ENCODE measurements at regions not wholly inside any gene's neighbourhood (a gene's known extent, or its start where the extent isn't known, plus 50 kb on each side); places are given as distances from the start of the nearest gene placed in this dataset.
"Not testable (repeated sequence)": the region's sequence is repeated elsewhere in the genome, so short reads cannot be mapped to it uniquely, and the experiment has no call there.

DNA sequence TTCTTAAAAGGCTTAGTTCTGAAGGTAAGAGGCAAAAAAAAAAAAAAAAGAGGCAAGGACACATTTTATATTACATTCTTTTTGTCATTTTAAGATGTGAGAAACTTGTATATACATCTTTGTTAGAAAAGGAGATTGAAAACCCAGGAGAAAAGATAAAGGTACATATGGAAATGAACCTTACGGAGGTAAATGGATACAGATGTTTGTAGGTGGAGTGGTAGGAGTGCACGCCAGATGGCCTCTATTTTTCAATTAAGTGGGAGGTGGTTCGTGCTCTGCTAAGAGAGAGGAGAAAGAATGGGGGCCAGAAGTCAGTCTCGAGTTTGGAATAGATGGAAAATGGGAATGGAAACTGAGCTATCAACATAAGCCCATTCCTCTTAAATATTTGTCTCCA lies 622.5 kb upstream of the GHITM start:
- no peak for DNase-seq (ENCODE audit: low spot score)

DNA sequence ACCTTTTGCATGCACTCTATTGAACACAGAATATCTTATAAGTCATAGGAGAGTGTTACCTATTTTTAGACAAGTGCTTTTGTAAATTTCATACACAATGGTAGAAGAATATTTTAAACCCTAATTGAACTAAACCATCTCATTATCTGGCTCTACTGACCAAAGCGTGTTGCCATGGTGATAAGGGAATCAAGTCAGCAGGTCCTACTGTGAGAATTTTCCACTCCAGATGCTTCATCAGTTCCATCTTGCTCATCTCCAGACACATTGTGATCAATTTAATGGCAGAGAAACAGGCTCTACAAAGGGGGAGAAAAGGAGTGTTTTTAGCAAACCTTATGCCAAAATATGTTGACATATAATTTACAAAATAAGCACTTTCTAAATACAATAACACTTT lies 621.9 kb upstream of the GHITM start:
- no peak for DNase-seq (ENCODE audit: low spot score)

DNA sequence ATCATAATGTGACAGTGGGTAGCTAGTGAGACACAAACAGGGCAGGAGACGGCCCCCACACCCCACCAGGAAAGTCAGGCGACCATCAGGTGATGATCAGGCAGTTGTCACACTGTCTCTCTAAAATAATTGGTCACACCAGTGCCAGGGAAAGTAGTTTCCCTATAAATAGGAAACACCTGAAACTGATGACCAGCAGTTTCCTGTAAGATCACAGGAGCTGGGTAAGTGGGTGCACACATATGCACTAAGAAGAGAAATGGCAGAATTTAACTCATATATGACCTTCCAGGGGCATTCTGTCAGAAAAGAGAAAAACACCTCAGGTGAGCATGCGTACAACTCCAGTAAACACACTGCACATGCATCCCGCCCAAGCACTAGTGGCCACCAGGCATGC lies 620.5 kb upstream of the GHITM start:
- no peak for DNase-seq (ENCODE audit: low spot score)

DNA sequence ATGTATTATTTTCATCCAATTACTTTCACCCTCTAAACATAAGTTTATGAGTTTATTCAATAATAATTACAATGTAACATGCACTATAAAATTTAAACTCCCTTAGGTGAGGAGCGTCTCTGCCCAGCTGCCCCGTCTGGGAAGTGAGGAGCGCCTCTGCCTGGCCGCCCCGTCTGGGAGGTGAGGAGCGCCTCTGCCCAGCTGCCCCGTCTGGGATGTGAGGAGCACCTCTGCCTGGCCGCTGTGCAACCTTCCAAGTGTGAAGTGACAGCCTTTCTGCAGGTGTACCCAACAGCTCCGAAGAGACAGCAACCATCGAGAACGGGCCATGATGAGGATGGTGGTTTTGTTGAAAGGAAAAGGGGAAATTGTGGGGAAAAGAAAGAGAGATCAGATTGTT lies 618.9 kb upstream of the GHITM start:
- not testable (repeated sequence) for DNase-seq (ENCODE audit: low spot score)

DNA sequence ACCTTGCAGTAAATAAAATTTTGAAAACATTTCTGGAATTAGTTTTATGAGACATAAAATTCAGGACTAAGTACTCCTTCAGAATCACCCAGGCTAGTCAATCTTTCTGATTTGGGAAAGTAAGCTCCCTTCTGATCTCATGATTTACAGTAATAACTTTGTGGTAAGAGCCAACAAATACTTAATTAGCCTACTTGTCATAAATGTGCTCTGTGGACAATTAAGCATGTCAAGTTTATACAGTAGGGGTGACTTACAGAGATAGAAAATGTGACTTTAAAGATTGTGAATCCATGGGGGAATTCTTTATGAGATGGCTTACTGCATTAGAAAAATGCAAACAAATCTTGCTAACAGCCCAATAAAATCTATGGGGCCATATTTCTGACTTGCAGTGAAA lies 616.9 kb upstream of the GHITM start:
- DNase-seq (ENCODE audit: low spot score): no peak

DNA sequence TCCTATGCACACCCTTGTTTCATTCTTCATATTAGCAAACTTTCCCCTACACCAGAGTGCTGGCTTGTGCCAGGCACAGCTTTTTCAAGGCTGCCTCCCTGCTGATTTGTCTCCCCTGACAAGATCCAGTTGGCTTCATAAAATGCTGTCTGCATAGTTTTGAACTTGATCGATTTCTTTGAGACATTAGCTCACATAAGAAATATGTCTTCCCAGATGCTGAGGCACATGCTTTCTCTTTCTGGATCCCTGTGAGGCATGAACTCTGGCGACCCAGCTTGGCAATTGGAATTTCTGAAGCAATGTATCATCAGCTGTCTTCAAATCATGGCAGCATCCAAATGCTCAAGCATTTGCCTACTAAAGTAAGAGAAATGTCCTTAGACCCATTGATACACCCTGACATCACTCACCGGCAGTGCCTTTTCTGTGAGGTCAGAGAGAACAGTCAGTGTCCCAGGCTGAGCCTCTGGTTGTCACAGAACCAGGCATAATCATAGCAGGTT lies 616.4 kb upstream of the GHITM start:
- peak; percentile 6 for DNase-seq (ENCODE audit: low spot score)

DNA sequence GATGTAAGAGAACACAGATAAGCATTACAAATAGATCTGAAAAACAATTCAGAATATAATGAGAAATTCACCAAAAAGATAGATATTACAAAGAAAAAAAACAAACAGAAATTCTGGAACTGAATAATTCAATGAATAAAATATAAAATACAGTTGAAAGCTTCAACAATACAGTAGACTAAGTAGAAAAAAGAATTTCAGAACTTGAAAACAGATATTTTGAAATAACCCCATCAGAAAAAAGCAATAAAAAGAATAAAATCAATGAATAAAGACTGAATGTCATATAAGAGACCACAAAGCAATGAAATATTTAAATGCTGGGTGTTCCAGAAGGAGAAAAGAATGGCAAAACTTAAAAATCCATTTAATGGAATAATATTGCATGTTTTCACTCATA lies 611.4 kb upstream of the GHITM start:
- DNase-seq (ENCODE audit: low spot score): no peak

DNA sequence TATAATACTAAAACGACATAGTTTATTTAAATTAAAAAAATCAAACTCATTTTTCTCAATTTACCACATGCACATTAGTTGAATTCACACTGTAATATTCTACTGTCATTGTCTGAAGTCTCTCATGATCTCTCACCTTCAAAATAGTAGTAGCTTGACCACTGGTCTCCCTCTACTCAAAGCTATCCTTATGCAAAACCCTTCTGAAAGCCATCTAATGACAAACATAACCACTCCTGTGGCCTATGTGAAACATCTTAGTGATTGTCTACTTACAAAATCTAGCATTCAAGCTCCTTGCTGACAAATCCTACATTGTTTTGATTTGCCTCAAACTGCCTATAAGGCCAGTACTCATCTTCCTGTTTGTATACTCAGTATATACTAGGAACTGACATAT lies 606.0 kb upstream of the GHITM start:
- no peak for DNase-seq (ENCODE audit: low spot score)

DNA sequence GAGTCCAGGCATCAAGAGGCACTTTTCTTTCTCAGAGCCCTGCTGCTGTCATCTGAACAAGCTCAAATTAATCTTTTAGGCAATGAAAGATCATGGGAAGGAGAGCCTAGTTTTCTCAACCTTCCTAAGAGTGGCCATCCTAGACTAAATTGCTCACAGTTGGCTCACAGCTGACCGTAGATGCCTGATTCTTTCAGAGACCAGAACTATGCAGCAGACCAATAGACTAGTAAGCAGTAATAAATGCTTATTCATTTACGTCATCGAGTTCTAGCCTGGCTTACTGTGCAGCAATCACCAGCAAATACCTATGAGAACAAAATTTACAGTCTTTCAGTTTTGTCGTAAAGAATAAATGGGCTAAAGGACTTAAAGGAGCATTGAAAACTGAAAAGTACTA lies 602.9 kb upstream of the GHITM start:
- DNase-seq (ENCODE audit: low spot score): no peak

DNA sequence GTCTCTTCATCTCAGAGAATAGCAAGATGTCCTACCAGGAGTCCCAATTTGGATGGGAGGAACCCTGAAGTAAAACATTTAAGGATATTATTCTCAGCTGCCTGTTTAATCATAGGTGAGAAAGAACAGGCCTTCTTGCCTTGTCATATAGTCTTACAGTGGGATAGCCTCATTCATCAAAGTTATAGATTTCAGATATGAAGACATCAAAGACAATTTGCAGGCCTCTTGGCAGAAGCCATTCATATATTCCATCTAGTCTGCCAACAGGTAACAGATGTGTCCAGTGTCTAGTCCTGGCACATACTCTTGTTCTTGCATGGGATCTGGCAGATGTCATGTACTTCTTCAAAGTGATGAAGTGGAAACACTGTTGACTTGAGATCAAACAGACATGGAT lies 601.3 kb upstream of the GHITM start:
- DNase-seq (ENCODE audit: low spot score): no peak

DNA sequence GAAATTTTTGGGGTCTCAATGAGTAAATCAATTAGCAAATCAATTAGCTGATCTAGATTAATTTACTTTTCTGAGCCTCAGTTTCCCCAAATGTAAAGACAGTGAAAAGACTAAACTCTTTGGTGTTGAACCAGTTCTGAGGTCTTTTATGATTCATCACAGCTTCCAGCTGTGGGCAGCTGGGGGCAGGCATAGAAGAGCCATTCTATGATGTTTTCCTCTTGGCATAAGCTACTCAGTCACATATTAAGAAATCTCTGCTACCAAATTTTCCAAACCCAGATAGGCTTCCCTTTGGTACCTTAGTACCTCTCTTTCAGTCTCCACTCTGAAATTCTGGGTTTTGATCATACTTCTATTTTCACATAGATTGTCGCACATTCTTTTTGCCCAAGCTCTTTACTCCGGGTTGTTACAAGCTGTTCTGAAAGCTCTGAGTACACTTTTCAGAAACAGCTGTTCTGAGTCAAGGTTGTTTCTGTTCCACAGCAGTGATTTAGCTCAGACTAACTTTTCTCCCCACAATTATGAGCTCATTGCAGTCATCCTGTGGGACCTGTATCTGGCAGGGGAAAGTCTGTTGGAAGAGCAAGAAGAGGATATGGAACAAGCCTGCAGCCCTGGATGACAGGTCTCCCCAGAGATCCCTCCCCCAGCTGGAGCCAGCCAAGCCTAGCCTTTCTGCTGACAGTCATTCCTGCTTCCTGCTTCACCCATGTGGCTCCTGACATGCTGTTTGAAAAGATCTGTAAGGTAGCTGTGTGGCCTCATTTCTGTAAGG lies 599.6 kb upstream of the GHITM start:
- DNase-seq (ENCODE audit: low spot score): no peak

DNA sequence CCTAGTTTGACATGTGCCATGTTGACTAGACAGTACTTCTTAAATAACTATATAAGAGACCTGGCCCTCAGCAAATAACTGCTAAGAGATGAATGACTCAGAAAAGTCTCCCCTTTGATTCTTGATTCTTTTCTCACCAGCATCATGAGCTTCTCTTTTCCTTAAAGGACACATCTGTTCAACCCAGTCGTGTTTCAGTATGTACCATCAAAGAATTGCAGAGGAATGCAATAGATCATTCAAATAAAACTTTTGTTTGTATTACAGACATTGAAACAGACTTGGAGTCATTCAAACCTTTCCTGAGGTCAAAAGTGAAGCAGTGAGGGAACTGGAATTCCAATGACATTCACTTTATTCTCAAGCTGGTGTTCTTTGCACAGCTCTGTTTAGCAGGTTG lies 598.3 kb upstream of the GHITM start:
- no peak for DNase-seq (ENCODE audit: low spot score)

DNA sequence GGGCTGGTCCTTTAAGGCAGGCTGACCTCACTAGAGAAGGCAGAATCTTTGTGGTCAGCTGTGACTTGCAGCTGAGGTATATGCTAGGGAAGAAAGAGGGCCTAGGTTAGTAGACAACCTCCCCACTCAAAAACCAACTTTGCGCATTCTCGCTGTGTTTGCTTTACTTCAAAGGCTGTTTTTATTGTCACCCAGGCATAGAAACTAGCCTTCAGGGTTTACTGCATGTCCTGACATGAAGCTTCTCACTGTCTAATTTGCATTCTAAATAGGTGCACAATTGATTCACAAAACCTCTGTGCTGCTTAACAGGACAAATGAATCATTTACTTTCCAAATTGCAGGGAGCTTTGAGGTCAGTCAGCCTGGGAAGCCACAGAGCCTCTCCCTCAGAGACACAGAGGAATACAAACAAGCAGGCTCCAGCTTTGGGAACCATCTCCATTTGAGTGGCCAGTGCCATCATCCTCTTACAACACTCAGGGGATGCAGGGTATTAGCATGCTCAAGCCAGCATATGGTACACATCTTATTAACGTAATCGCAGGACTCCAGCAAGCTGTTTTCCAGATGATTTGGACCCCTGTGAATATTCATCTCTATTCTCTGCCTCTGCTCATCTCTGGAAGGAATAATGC lies 596.4 kb upstream of the GHITM start:
- no peak for DNase-seq (ENCODE audit: low spot score)

DNA sequence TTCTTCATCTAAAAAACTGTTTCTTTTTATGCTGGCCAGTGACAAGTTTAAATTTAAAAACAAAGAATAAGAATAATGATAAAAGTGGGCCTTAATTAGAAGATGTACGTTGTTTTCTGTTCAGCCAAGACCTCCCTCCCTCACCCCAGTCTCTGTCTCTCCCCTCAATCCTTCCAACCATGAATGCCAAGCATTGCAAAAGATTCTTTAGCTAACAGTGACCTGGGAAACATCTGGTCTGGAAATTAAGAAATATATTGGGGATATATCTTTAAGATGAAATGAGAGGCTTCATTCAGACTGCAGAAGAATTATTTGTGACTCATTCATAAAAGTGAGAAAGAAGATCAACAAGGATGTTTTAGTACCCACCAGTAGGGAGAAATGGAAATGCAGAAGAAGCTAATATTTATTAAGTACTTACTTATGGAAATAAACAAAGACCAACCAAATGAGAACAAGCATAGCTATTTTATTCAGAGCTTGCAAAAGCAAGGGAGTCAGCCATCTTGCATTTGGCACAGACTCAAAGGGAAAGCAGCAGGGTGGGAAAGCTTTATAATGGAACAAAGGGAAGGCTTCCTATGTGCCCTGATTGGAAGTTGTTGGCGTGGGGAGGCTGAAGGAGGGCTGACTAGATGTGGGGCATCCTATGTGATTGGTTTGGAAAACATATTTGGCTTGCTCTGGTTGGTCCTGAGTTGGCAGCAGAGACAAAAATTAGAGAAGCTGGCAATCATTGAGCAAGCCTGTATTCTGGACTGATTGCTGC lies 595.4 kb upstream of the GHITM start:
- DNase-seq (ENCODE audit: low spot score): no peak

DNA sequence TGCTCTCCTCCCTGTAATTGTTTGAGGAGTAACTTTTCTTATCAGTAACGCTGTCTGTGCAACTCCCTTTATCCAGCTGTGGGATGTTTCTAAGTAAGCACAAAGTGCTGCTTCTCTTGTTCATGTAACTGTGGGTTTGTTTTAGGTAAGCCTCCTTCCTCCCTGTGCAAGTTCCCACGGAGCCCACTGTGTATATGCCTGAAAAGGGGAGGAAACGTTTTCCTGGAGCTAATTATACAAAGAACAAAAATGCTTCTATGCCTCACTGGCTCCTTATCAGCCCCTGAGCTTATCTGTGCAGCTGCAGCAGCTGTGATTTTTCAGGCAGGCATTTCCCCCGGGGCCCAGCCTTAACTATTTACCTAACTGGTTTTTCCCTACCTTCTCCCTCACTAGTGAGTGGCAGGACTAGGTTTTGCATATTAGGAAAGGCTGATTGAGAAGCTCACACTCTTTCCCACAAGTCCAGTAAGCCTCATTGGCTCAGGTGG lies 593.4 kb upstream of the GHITM start:
- DNase-seq (ENCODE audit: low spot score): no peak

DNA sequence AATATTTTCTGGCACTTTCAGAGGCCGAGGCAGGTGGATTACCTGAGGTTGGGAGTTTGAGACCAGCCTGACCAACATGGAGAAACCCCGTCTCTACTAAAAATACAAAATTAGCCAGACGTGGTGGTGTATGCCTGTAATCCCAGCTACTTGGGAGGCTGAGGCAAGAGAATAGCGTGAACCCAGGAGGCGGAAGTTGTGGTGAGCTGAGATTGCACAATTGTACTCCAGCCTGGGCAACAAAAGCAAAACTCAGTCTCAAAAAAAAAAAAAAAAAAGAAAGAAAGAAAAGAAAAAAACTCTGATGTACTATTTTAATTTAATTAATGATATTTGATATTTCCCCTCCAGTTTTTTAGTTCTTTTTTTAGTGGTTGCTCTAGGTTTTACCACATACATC lies 588.1 kb upstream of the GHITM start:
- not testable (repeated sequence) for DNase-seq (ENCODE audit: low spot score)

DNA sequence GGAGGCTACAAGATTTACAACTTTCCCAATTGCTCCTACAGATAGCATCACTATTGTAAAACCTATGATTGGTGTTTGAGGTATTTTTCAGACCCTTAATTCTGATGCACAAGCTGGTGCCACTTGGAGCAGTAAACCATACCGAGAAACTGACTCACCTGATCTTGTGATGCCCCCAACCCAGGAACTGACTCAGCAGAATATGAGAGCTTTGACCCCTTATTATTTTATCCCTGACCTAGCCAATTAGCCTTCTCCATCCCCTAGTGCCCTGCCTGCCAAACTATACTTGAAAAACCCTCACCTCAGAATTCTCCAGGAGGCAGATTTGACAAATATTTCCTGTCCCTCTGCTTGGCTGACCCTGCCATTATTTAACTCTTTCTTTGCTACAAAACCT lies 585.9 kb upstream of the GHITM start:
- no peak for DNase-seq (ENCODE audit: low spot score)

DNA sequence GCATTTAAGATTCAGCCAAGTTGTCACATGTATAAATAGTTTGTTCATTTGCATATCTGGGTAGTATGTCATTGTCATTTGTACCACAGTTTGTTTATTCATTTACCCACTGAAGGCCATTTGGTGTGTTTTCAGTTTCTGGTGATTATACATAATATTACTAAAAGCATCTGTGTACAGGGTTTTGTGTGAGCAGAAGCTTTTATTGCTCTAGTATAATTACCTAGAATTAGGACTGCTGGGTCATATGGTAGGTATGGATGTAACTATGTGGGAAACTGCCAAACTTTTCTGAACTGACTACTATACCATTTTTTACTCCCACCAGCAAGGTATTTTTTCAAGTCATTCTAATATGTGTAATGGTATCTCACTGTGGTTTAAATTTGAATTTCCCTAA lies 584.0 kb upstream of the GHITM start:
- no peak for DNase-seq (ENCODE audit: low spot score)

DNA sequence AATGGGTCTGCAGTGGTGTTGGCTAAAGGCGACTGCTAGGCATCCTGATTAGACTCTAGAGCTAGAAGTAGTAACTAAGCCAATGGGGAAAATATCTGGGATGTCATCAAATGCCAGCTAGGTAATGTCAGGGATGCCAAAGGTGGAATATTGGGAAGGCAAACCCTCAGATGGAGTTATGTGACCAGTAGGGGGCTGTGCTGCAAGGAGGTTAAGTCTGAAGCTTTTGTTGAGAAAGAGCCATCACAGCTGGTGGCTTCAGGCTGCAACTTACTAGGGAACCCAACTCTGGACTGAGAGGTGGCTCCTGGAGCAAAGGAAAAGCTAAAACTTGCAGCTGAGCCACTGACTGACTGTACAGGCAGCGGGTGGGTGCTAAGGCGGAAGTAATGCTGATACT lies 576.9 kb upstream of the GHITM start:
- DNase-seq (ENCODE audit: low spot score): no peak

DNA sequence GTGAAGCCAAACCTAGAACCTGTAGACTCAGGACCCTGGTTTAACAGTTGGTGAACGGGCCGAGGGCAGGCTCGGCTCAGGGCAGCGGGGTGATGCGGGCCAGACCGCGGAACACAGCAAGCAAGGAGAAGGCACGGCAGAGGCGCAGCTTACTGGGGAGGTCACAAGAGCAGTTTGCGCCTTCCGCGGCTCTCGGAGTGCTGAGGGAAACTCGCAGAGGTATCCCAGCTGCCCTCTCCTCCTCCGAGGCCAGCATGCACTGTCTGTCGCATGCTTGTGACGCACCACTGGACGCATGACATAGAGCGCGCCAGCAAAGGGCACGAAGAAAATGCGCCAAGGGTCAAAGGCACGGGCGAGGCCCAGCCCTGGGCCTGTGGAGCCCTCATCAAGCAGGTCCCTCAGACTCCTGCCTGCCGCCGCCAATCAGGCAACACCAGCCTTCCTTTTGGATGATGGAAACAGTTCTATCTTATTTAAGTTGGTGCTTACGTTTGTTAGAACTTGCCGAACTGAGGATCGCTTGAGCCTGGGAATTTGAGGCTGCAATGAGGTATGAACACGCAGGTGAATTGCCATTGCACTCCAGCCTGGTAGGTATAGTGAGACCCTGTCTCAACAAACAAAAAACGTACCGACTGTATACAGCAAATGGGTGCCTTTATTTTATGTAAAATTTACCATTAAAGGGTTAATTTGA lies 574.3 kb upstream of the GHITM start:
- no peak for DNase-seq (ENCODE audit: low spot score)

DNA sequence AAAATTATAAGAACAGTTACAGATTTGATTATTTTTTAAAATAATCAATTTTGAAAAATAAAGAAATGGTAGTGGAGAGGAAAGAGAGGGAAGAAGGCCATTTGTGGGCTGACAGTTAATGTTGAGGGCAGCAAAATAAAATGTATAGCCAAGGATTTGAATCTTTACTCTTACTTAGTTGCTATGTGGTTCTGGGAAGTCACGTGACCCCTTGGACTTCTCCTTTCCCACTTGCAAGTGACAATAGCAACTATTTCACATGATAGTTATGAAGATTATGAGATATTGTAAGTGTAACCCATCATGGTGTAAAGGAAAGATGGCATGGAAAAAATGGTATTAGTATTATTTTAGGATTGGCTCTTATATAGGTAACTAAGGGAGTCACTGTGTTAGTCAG lies 567.3 kb upstream of the GHITM start:
- no peak for DNase-seq (ENCODE audit: low spot score)

DNA sequence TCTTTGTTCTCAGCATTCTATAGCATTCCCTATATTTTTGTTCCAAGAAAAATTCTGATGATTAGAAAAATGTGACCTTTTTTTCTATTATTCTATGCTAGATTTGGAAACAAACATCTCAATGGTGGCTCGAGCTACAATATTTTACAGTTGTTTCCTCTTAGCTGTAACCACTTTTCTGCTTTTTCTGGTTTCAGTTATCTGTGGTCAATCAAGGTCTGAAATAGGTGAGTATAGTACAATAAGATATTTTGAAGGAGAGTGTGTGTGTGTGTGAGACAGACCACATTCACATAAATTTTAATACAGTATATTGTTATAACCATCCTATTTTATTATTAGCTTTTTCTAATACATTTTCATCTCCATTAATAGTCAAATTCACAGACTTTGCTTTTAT lies 564.5 kb upstream of the GHITM start:
- no peak for DNase-seq (ENCODE audit: low spot score)

All from H4 (cell line).